K562 (cell line): ENCODE measurements at regions not wholly inside any gene's neighbourhood (a gene's known extent, or its start where the extent isn't known, plus 50 kb on each side); places are given as distances from the start of the nearest gene placed in this dataset.

Source experiments
- ATAC-seq: fragments of 200-7000 bp; cut with Tn5 transposase; 3 replicates; pipeline ENCODE4 v1.9.1; 2020; ENCODE audit warnings: moderate library complexity
- BruUV-seq: library from RNA; stranded (reverse); fragments of 400-500 nt; replicated peaks from 2 replicates; lab custom pipeline; 2021; lab: Mats Ljungman, UMichigan
- CTCF ChIA-PET: fragments of 300-600 bp; formaldehyde crosslinking; extraction: SDS; loops from one replicate; lab custom pipeline; 2021; ENCODE audit warnings: low intra/inter-chr PET ratio; lab: Yijun Ruan, JAX
- POLR2A ChIA-PET: fragments of 300-600, 350-650 bp; sonication (Branson Sonifier 250); formaldehyde crosslinking; extraction: SDS; loops from one replicate; lab custom pipeline; 2021; ENCODE audit warnings: antibody characterized with exemption, inconsistent platforms; lab: Yijun Ruan, JAX
- DNase-seq, 4 experiments: peaks; one replicate each; pipeline versions ENCODE4 v3.0.0 to v3.0.0-alpha.2; 2011 to 2018; ENCODE audit warnings: low spot score in 3 of 4, mixed read lengths in 3 of 4; ENCODE audit errors: extremely low read depth in 1 of 4
- FAIRE-seq: peaks from 2 replicates; lab custom pipeline; 2011; peaks lifted over from hg19 to GRCh38; lab: Jason Lieb, UNC
- H2AFZ ChIP-seq: 2 replicates; pipeline ENCODE4 v1.6.0; 2011; ENCODE audit warnings: low read depth, low read length, control low read depth, inconsistent platforms
- H3K27ac ChIP-seq: fragments of 200-600 bp; 3 replicates; pipeline ENCODE4 v1.8.0; 2011; ENCODE audit warnings: low read depth, mild to moderate bottlenecking, control low read depth, inconsistent platforms, low read length, moderate library complexity, mixed read lengths; ENCODE audit errors: extremely low read depth
- H3K27me3 ChIP-seq, 2 experiments: fragments of 300-600 bp in 1 of 2; 2 replicates in 1 of 2; 3 replicates in 1 of 2; pipeline versions ENCODE4 v1.6.0 to v1.8.0; 2011; ENCODE audit warnings: inconsistent platforms in 2 of 2, low read length in 2 of 2, mild to moderate bottlenecking in 1 of 2, mixed read lengths in 1 of 2, moderate library complexity in 1 of 2; ENCODE audit not compliant: control insufficient read depth in 2 of 2, insufficient read depth in 2 of 2
- H3K36me3 ChIP-seq: fragments of 300-600 bp; 3 replicates; pipeline ENCODE4 v1.8.0; 2011; ENCODE audit warnings: mild to moderate bottlenecking, low read length, inconsistent platforms; ENCODE audit not compliant: control insufficient read depth, insufficient read depth
- H3K4me1 ChIP-seq, 2 experiments: fragments of 200-600 bp in 1 of 2; replicated peaks in 1 of 2; 2 replicates in 1 of 2; 3 replicates in 1 of 2; pipeline versions ENCODE4 v1.5.1 to v1.8.0; 2011; ENCODE audit warnings: inconsistent platforms in 2 of 2, low read length in 2 of 2, mild to moderate bottlenecking in 1 of 2, mixed read lengths in 1 of 2, moderate library complexity in 1 of 2; ENCODE audit not compliant: control insufficient read depth in 2 of 2, insufficient read depth in 2 of 2
- H3K4me2 ChIP-seq: 2 replicates; pipeline ENCODE4 v1.6.1; 2011; ENCODE audit warnings: low read length, control low read depth, inconsistent platforms, mixed read lengths; ENCODE audit not compliant: insufficient read depth
- H3K4me3 ChIP-seq: fragments of 200-600 bp; sonication (generic), shearing (Covaris generic); 2 replicates; pipeline ENCODE4 v1.5.1; 2016; ENCODE audit warnings: control low read depth, inconsistent platforms
- H3K79me2 ChIP-seq: fragments of 200-600 bp; 3 replicates; pipeline ENCODE4 v1.8.0; 2011; ENCODE audit warnings: low read length, inconsistent platforms; ENCODE audit not compliant: control insufficient read depth, insufficient read depth
- H3K9ac ChIP-seq, 2 experiments: 2 replicates each; pipeline versions ENCODE4 v1.6.0 to v1.6.1; 2011; ENCODE audit warnings: low read depth in 2 of 2, low read length in 2 of 2, control low read depth in 1 of 2, inconsistent platforms in 1 of 2, mild to moderate bottlenecking in 1 of 2, mixed read lengths in 1 of 2; ENCODE audit not compliant: insufficient read depth in 1 of 2
- H3K9me1 ChIP-seq: one replicate; pipeline ENCODE4 v1.6.0; 2011; ENCODE audit warnings: inconsistent platforms, mild to moderate bottlenecking, low read length, moderate library complexity; ENCODE audit not compliant: control insufficient read depth, insufficient read depth
- H3K9me3 ChIP-seq: replicated peaks from 2 replicates; pipeline ENCODE4 v1.5.1; 2011; ENCODE audit warnings: low read depth, low read length, inconsistent platforms; ENCODE audit not compliant: control insufficient read depth, insufficient read depth
- H4K20me1 ChIP-seq: replicated peaks from 2 replicates; pipeline ENCODE4 v1.6.1; 2011; ENCODE audit warnings: low read length, inconsistent platforms, mixed read lengths; ENCODE audit not compliant: control insufficient read depth, insufficient read depth
- WGBS: fragments of 100-300 bp; shearing (Covaris generic); methylation state at CpG from one replicate; pipeline ENCODE4 v1.1.6; 2016; ENCODE audit warnings: low coverage, mixed read lengths; ENCODE audit not compliant: insufficient coverage; ENCODE audit errors: missing lambda C conversion rate; 5-methylcytosine and 5-hydroxymethylcytosine counted together
- in situ Hi-C: fragments of 300-500 bp; cut with MboI; formaldehyde crosslinking; loops from 4 replicates; pipeline ENCODE4 v1.15.0; 2018; ENCODE audit warnings: inconsistent platforms, mixed read lengths
- intact Hi-C: fragments of 100-400 bp; cut with micrococcal nuclease; formaldehyde crosslinking; loops from 2 replicates; pipeline ENCODE4 v1.14.2; 2022
- TF ChIP-seq, protein P1 (sequence below): fragments of 450-650 bp; IDR thresholded peaks from 2 replicates; pipeline ENCODE4 v1.6.1; 2016
- TF ChIP-seq, protein P2 (sequence below): sonication (generic); formaldehyde crosslinking; IDR thresholded peaks from 2 replicates; pipeline ENCODE4 v1.4.0; 2020; ENCODE audit warnings: mild to moderate bottlenecking, missing genetic modification reagents

GRCh38 chr5:1639757-1640156 lies 116.0 kb upstream of the LPCAT1 start:
- H3K36me3 ChIP-seq = no peaks in the 10 kb centered on the region
- in situ Hi-C loops = loop anchor here (5.0 to 25.0 kb wide), 3 partner anchors 152 to 702 kb away; no protein-coding TSS in a partner anchor

More at GRCh38 chr5:1639757-1640156, 116.0 kb upstream of the LPCAT1 start:
- Histone ChIP-seq H3K79me2 (no peaks in the 10 kb centered on the region), H2AFZ (no peak overlapping the region), H3K4me3 (no peak overlapping the region), H3K27me3 (peaks cover 28 to 64% of the 10 kb centered on the region in 2 experiments)
- FAIRE-seq = no peak
- intact Hi-C loops = loop anchor here (10.0 kb wide), 1 partner anchor 255 kb away; no protein-coding TSS in a partner anchor
- peak in 2 of 4 experiments; percentile 8 to 9 for DNase-seq
- TF ChIP-seq, protein P1, sequence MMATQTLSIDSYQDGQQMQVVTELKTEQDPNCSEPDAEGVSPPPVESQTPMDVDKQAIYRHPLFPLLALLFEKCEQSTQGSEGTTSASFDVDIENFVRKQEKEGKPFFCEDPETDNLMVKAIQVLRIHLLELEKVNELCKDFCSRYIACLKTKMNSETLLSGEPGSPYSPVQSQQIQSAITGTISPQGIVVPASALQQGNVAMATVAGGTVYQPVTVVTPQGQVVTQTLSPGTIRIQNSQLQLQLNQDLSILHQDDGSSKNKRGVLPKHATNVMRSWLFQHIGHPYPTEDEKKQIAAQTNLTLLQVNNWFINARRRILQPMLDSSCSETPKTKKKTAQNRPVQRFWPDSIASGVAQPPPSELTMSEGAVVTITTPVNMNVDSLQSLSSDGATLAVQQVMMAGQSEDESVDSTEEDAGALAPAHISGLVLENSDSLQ = peak; percentile 28; the same call in 1 of the 2 replicates
- TF ChIP-seq, protein P2, sequence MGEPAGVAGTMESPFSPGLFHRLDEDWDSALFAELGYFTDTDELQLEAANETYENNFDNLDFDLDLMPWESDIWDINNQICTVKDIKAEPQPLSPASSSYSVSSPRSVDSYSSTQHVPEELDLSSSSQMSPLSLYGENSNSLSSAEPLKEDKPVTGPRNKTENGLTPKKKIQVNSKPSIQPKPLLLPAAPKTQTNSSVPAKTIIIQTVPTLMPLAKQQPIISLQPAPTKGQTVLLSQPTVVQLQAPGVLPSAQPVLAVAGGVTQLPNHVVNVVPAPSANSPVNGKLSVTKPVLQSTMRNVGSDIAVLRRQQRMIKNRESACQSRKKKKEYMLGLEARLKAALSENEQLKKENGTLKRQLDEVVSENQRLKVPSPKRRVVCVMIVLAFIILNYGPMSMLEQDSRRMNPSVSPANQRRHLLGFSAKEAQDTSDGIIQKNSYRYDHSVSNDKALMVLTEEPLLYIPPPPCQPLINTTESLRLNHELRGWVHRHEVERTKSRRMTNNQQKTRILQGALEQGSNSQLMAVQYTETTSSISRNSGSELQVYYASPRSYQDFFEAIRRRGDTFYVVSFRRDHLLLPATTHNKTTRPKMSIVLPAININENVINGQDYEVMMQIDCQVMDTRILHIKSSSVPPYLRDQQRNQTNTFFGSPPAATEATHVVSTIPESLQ (CRISPR knock-in tag) = no peak
- TF ChIP-seq, all 486 proteins: peak for 1
- Histone ChIP-seq H3K27ac (no peak overlapping the region), H3K4me2 (no peak overlapping the region), H3K9me3 (no peaks in the 10 kb centered on the region), H3K9me1 (no peaks in the 10 kb centered on the region), H3K4me1 (peaks cover 0 to 40% of the 10 kb centered on the region in 2 experiments; a peak in 2 of 5 replicates), H3K9ac (no peak overlapping the region), H4K20me1 (0 out of 2 replicates have a peak, but pooled peaks cover 4% of the 10 kb centered on the region)
- no peak for ATAC-seq
- no TSS peak for BruUV-seq
- CTCF ChIA-PET = interaction anchor here (1.2 kb wide), 1 partner anchor 160 kb away, joined by 4 read pairs; no protein-coding TSS in a partner anchor
- POLR2A ChIA-PET = no interaction called here
- WGBS = 13% methylated on average over 14 of the region's 14 CpGs
